ENCODE measurements at regions not wholly inside any gene's neighbourhood (a gene's known extent, or its start where the extent isn't known, plus 50 kb on each side); places are given as distances from the start of the nearest gene placed in this dataset.

DNA sequence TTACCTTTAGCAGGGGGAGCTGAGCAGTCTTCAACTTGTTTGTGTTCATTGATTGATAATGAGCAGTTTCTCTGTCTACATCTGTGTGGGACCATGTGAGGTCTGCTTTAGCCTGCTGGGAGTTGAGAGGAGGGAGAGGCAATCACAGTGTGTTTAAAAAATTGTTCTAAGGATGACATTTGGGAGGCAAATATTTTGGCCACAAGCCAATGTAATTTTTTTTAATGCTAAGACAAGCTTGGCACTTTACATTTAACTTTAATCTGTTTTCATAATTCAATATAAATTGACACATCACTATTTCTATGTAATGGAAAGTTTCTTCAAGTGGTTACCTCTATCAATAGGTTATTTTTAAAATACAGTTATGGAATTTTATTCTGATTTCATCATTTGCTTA, 55.9 kb upstream of the SEMA3A start:
- TF ChIP-seq, protein P1, sequence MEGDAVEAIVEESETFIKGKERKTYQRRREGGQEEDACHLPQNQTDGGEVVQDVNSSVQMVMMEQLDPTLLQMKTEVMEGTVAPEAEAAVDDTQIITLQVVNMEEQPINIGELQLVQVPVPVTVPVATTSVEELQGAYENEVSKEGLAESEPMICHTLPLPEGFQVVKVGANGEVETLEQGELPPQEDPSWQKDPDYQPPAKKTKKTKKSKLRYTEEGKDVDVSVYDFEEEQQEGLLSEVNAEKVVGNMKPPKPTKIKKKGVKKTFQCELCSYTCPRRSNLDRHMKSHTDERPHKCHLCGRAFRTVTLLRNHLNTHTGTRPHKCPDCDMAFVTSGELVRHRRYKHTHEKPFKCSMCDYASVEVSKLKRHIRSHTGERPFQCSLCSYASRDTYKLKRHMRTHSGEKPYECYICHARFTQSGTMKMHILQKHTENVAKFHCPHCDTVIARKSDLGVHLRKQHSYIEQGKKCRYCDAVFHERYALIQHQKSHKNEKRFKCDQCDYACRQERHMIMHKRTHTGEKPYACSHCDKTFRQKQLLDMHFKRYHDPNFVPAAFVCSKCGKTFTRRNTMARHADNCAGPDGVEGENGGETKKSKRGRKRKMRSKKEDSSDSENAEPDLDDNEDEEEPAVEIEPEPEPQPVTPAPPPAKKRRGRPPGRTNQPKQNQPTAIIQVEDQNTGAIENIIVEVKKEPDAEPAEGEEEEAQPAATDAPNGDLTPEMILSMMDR (IDR thresholded peaks at IDR 0.05; ENCODE audit: borderline replicate concordance, extremely low read depth, low read length, poor library complexity, severe bottlenecking) = no peak
- TF ChIP-seq EZH2 (IDR thresholded peaks at IDR 0.05; ENCODE audit: borderline replicate concordance, low read depth, low read length, severe bottlenecking) = no peak

Data from DND-41 (cell line).